Renal pelvis (tissue), 1 donor: ENCODE measurements at regions not wholly inside any gene's neighbourhood (a gene's known extent, or its start where the extent isn't known, plus 50 kb on each side); places are given as distances from the start of the nearest gene placed in this dataset.
"Not testable (repeated sequence)": the region's sequence is repeated elsewhere in the genome, so short reads cannot be mapped to it uniquely, and the experiment has no call there.

ENCODE experiments used
- DNase-seq: peaks from one replicate; pipeline ENCODE4 v3.0.0-alpha.2; 2013

DNA sequence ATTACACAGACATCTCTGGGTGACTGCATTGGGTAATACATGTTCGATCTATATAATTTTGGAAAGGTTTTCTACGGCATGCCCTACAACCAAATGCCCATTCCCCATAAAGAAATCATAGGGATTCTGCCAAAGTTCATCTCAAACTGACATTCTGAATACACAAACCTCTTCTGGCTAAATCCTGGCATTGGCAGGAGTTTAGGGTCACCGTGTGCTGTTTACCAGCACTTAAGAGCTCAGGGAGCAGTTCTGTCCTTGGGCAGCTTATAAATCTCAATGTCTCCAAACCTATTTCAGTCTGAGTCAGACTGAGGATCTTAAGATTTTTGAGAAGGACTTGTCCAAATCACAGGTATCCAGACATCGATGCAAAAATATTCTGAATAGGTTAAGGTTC is 809.6 kb upstream of the LRRN3 start:
- DNase-seq, result no peak

DNA sequence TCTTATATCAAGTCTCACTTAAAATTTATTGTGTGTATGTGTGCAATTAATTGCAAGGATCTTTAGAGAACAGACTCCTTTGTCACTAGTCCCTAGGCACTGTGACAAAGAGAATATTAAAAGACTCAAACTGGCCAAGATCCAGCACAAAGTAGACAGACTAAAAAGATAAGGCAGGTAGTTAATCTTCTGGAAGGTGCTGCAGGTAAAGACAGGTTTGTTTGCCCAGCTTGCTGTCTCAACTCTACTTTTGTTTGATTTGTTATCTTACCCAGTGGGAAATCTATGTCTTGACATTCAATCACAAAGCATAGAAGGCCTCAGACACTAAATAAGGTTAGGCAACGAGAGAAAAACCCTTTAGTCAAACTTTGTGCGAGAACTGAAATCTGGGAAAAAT is 807.9 kb upstream of the LRRN3 start:
- no peak for DNase-seq

DNA sequence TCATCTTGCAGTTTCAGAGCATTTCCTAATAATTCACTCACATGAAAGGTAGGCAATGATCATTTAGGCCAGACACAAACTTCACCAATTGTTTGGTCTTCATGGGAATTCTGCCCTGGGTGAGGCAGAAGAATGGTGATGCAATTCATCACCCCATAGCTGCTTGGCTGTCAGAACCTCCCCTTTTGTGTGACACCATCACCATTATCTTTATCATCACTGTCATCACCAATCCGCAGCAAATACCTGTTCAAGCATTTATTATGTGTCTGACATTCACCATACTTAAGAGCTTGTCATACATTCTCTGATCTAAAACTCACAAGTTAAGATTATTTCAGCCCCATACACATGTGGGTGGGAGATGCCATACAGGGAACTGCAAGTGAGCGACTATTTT is 799.5 kb upstream of the LRRN3 start:
- DNase-seq, result no peak

DNA sequence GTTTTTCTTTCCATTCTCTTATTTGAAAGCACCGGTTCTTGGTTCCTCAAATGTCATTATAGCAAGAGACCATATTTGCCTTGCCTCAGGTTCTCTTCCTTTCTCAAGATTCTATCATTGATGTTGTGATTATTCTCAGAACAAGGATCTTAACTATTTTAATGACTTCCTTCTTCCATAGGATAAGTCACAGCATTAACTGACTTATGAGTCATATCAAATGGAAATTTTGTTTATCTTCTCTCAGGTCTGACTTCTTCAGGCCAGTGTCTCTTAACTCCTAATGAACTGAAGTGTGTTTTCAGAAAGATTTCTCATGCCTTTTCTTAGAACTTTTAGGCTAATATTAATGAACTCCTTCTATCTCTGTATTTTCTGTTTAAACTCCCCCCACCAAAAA is 794.6 kb upstream of the LRRN3 start:
- DNase-seq, result no peak

DNA sequence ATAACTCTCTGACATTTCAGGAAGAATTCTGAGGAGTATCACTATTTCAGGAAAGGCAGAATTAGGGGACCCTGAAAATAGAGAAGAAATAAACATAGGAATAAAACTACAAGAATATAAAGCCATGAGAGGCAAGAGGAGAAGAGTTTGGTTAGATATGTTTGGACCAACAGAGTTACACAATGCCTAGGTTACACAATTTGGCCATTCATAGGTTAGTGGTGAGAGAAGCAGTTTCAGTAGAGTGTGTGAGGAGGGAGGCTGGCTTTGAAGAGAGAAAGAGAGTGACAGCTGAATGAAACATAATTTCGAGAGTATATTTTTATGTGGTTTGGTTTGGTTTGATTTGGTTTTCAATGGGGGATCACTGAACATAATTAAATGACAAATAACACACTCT is 783.2 kb upstream of the LRRN3 start:
- DNase-seq, result no peak

- DNase-seq, result no peak
Measured at GRCh38 chr7:110308791-110309190, 782.1 kb upstream of the LRRN3 start.

DNA sequence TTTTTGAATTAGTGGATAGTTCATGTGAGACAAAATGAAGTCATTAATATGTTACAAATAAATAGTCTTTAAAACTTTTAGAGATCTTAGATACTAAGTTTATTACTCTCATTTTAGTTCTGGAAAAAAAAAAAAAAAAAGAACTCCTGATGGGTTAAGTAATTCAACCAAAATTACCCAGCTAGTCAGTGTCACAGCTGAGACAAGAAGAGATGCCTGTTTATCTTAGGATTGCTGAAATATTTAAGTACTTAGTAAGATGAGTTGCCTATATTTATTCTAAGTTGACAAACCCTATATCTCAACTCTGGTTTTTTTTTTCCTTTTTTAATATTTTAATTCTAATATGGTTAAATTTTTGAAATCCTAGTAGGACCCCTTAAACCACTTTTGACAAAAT is 781.0 kb upstream of the LRRN3 start:
- no peak for DNase-seq

GRCh38 chr7:110311556-110311955 is 779.4 kb upstream of the LRRN3 start:
- DNase-seq, result no peak

DNA sequence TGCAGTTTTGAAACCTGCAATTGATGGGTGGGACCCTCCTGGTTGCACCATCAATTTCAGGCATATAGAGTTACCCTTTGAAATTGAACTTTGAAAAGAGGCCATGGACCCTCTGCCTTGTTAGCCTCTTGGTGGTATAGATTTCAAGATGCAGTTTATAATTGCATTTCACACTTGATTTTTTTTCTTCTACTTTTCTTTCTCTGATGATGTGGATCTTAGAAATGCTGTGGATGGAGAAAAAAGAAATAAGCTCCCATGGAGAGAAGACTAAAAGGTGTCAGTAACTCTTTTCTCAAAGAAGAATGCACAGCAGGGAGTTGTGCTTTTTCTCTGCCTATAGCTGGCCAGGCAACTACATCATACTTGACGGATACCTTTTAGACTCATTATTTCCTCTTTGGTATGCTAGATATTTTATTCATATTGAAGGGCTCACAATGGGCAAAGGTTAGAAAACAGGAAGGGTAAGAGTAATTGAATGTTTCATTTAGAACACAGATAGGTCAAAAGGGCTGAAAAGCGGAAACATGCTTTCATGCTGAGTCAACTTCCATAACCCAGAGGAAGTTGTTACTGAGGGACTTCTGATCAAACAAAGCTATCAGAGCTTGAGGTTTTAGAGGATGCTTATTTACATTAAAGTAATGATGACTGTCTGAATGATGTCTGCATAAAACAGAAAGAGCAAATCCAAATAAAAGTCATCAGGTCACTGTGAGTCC is 773.2 kb upstream of the LRRN3 start:
- DNase-seq, result no peak

GRCh38 chr7:110320285-110320684 is 770.6 kb upstream of the LRRN3 start:
- not testable (repeated sequence) for DNase-seq

DNA sequence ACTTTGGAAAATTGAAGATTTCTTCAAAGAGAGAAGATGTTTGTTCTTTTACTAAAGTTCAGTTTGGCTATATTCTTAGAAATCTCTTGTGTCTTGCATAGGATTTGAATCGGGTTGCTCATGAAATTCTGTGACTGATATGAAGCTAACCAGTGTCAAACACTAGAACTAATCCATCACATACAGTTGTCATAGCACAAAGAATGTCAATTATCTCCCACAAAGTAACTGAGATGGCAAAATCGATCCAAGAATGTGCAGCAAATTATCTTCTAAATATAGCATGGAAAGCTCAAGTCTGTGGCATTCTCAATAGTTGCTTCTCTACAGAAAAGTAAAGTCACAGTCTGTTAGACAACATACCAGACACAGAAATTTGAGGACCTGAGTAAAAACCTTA is 768.1 kb upstream of the LRRN3 start:
- no peak for DNase-seq

- no peak for DNase-seq
Measured at GRCh38 chr7:110326966-110327365, 764.0 kb upstream of the LRRN3 start.

DNA sequence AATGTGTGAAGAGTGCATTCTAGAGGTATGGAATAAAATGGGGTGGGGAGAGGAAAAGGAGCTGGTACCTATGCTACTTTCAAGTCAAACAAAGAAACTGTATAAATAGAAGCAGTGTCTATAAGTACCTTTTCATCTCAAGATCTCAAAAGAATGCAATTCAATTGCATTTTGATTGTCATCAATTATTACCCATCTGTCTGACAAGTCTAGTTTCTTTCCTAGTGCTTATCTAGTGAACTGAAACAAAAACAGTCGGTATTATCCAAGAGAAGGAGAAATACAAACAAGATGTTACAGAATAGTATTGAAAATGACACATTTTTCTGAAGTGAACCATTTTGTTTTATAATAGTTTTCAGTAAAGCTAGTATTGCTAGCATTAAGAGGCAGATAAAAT is 754.5 kb upstream of the LRRN3 start:
- no peak for DNase-seq

- DNase-seq, result no peak
Measured at GRCh38 chr7:110337646-110338045, 753.3 kb upstream of the LRRN3 start.

GRCh38 chr7:110347081-110347480 is 743.8 kb upstream of the LRRN3 start:
- no peak for DNase-seq

DNA sequence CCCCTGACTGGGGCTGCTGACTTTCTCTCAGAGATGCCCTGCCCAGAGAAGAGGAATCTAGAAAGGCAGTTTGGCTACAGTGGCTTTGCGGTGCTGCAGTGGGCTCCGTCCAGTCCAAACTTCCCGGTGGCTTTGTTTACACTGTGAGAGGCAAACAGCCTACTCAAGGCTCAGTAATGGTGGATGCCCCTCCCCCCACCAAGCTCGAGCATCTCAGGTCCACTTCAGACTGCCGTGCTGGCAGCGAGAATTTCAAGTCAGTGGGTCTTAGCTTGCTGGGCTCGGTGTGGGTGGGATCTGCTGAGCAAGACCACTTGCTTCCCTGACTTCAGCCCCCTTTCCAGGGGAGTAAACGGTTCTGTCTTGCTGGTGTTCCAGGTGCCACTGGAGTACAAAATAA is 734.5 kb upstream of the LRRN3 start:
- no peak for DNase-seq

- DNase-seq, result no peak
Measured at GRCh38 chr7:110358028-110358427, 732.9 kb upstream of the LRRN3 start.

DNA sequence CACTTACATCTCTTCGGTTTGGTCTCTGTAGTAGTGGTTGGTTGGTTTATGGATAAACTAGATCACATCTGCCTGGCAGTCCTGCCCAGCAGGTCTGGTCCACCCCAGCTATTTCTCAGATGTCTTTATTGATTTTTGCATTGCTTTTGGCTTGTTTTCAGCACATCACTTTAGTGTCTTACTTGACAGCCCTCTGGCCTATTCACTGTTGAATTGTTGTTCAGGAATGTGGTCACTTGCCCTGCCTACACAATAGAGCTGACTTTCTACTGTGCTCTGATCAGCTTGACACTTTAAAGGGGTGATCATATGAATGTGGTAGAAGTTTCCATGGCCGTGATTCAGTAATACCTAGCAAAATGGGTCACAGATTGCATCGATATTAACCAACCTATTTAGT is 719.2 kb upstream of the LRRN3 start:
- no peak for DNase-seq

- no peak for DNase-seq
Measured at GRCh38 chr7:110372685-110373084, 718.2 kb upstream of the LRRN3 start.

- peak; percentile 50 for DNase-seq
Measured at GRCh38 chr7:110373416-110373815, 717.5 kb upstream of the LRRN3 start.

DNA sequence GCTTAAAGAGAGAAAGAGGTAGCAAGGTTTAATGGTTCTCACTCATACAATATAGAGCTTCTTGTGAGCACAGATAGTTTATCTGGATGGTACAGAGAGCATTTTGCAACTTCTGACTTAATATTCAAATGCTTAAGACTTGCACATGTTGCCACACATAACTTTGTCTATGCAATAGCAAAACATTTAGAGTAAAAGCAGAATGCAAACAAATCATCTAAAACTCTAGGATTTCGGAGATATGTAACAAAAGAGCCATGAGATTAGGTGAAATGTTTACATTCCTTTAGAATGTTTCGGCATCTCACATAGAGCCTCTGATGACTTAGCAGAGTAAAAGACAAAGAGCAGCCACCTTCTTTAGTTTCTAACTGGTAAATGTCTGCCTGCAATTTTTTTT is 717.1 kb upstream of the LRRN3 start:
- DNase-seq, result no peak

GRCh38 chr7:110375068-110375467 is 715.9 kb upstream of the LRRN3 start:
- DNase-seq, result no peak

GRCh38 chr7:110382736-110383135 is 708.2 kb upstream of the LRRN3 start:
- DNase-seq, result no peak

DNA sequence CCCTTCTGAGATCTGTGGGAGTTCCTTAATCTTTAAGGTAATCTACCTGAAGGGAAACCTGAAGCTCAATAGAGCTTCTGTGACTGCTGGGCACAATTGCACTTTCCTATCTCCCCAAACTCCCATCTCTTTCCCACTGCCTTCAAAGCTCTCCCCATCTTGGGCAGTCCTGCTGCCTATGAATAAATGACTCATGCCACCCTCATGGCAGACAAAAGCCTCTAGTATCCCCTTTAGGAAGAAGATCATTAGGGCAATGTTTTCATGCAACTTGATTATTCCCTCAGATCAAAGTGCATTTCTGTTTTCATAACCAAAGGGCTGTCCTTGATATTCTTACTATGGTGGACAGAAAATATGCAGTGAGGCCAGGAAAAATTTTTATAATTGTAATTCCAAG is 704.9 kb upstream of the LRRN3 start:
- DNase-seq, result no peak

- DNase-seq, result no peak
Measured at GRCh38 chr7:110386913-110387312, 704.0 kb upstream of the LRRN3 start.
